Right cardiac atrium (tissue), 5 donors: ENCODE measurements at regions not wholly inside any gene's neighbourhood (a gene's known extent, or its start where the extent isn't known, plus 50 kb on each side); places are given as distances from the start of the nearest gene placed in this dataset.
"Not testable (repeated sequence)": the region's sequence is repeated elsewhere in the genome, so short reads cannot be mapped to it uniquely, and the experiment has no call there.

Experiments used
- ATAC-seq, 2 donors: fragments of 200-7000 bp; cut with Tn5 transposase; one replicate each; pipeline versions ENCODE4 v1.8.0 to v1.9.1; 2020; ENCODE audit warnings: moderate library complexity in 2 of 2, mild to moderate bottlenecking in 1 of 2
- DNase-seq, 3 donors: peaks; one replicate each; pipeline ENCODE4 v3.0.0-alpha.2; 2020
- H3K27ac ChIP-seq: one replicate; pipeline ENCODE4 v1.5.1; 2013; ENCODE audit warnings: mild to moderate bottlenecking, low read length, control low read depth, moderate library complexity
- H3K27me3 ChIP-seq: one replicate; pipeline ENCODE4 v1.6.1; 2013; ENCODE audit not compliant: control insufficient read depth, insufficient read depth
- H3K4me1 ChIP-seq: one replicate; pipeline ENCODE4 v1.6.1; 2013; ENCODE audit warnings: low read length; ENCODE audit not compliant: control insufficient read depth, insufficient read depth
- H3K4me3 ChIP-seq: one replicate; pipeline ENCODE4 v1.5.1; 2013; ENCODE audit warnings: low read length, control low read depth
- H3K9me3 ChIP-seq: one replicate; pipeline ENCODE4 v1.6.1; 2013; ENCODE audit warnings: low read length; ENCODE audit not compliant: control insufficient read depth
- WGBS: extraction: QIAGEN DNeasy Blood & Tissue Kit; methylation state at CpG from one replicate; pipeline ENCODE4 v1.1.7; 2013; 5-methylcytosine and 5-hydroxymethylcytosine counted together
- intact Hi-C, 4 donors: fragments of 100-400 bp; cut with DNase I; formaldehyde crosslinking; loops; one replicate each; pipeline versions ENCODE4 v1.11.0 to v1.14.0; 2022 to 2023
- donor health status: healthy with polysubstance abuse.
- donor health status: DM: no; HTN: yes; CAD: no.
- donor health status: DM: no; HTN: no; CAD: no.
- donor health status: DM: no; HTN: yes; CAD: no; lungs with severe emphysema.
- donor health status: DM: yes; HTN: yes; CAD: no.

- no peaks in the 10 kb centered on the region for H3K27me3 ChIP-seq
- no peaks in the 10 kb centered on the region for H3K4me1 ChIP-seq
- H3K4me3 ChIP-seq = no peak overlapping the region
- intact Hi-C loops = no loop called here
- DNase-seq (no peak), ATAC-seq (no peak)
- no peaks in the 10 kb centered on the region for H3K9me3 ChIP-seq
- no peak overlapping the region for H3K27ac ChIP-seq
- WGBS = 81% methylated on average over 9 of the region's 9 CpGs
These were observed 551.7 kb downstream of the MATN1 start for GRCh38 chr1:30171537-30172298.

DNA sequence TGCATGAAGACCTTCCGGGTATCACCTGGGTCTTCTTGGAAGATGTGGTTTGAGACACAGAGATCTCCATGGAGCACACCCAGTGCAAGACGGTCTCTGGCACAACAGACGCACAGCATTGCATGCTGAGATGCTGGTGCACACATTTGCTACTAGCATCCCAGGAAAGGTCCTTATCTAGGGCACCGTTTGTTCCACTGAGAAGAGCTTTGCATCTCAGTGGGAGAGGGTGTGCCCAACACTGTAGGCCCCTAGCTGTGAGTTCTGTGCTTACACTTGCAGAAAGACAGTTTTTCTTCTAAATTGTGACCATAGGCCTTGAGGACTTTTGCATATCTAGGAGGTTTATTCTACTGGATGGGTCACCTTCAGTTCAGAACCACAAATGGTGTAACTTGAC is 554.1 kb downstream of the MATN1 start:
- intact Hi-C loops = no loop called here
- Histone ChIP-seq H3K4me1 (no peaks in the 10 kb centered on the region), H3K4me3 (no peak overlapping the region), H3K9me3 (no peaks in the 10 kb centered on the region), H3K27me3 (no peaks in the 10 kb centered on the region), H3K27ac (no peak overlapping the region)
- 68% methylated on average over 4 of the region's 4 CpGs for WGBS
- no peak for ATAC-seq
- DNase-seq = no peak

DNA sequence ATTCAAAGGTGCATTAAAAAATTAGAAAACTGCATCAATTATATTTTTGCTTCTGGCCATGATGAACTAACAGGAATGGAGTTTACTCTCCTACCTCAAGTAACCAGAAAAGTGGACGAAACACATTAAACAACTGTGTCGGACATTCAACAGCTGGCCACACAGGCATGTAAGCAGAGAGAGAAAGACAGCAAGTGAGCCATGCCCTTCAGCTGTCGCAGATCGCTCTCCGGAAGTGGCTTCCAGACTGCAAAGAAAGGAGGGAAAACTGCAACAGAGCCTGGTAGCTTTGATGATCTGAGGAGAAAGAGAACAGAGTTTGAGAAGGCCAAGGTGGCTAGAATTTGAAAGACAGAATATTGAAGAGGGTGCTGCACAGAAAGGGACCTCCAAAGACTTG is 557.2 kb downstream of the MATN1 start:
- H3K4me1 ChIP-seq = no peaks in the 10 kb centered on the region
- 48% methylated on average over 5 of the region's 5 CpGs for WGBS
- H3K27me3 ChIP-seq = no peaks in the 10 kb centered on the region
- intact Hi-C loops = no loop called here
- no peak overlapping the region for H3K4me3 ChIP-seq
- H3K27ac ChIP-seq = no peak overlapping the region
- no peak for ATAC-seq
- DNase-seq = no peak
- no peaks in the 10 kb centered on the region for H3K9me3 ChIP-seq

DNA sequence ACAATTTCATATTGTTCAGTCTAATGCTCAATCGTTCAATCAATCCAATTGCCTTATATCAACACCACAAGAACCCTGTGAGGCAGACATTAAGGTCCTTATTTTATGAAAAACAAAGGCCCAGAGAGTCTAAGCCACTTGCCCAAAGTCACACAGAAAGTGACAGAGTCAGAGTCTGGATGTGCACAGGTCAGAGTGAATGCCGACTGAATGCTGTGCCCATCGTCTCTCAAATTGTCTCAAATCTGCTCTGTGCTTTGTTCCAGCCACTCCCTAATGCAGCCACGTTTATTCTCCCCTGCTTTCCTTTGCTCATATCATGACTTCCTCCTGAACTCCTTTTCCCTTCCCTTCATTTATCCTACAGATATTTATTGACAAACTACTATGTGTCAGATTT is 558.3 kb downstream of the MATN1 start:
- Histone ChIP-seq H3K4me3 (no peak overlapping the region), H3K9me3 (no peaks in the 10 kb centered on the region), H3K27me3 (no peaks in the 10 kb centered on the region), H3K27ac (no peak overlapping the region), H3K4me1 (no peaks in the 10 kb centered on the region)
- no peak for DNase-seq
- WGBS = 59% methylated on average over 4 of the region's 4 CpGs
- no peak for ATAC-seq
- intact Hi-C loops = no loop called here

DNA sequence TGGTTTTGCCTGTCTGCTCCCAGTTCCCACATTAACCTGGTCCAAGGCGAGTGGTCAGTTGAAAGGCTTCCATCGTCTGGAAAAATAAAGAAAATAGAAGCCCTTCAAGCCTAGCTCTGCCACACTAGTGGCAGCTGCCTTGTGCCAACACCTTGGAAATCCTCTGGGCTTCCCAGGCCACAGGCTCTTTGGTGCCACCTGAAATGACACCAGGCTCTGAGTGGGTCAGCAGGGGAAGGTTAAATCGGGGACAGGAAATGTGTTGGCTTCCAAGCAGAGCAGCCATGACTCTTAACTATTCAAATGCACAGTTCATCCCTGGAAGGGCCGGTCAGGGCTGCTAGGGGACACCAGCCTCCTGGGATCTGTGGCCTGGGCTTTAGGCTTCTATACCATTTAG is 558.7 kb downstream of the MATN1 start:
- DNase-seq = no peak
- Histone ChIP-seq H3K9me3 (no peaks in the 10 kb centered on the region), H3K4me3 (no peak overlapping the region), H3K4me1 (no peaks in the 10 kb centered on the region), H3K27ac (no peak overlapping the region), H3K27me3 (no peaks in the 10 kb centered on the region)
- intact Hi-C loops = no loop called here
- 70% methylated on average over 4 of the region's 4 CpGs for WGBS
- ATAC-seq = no peak

DNA sequence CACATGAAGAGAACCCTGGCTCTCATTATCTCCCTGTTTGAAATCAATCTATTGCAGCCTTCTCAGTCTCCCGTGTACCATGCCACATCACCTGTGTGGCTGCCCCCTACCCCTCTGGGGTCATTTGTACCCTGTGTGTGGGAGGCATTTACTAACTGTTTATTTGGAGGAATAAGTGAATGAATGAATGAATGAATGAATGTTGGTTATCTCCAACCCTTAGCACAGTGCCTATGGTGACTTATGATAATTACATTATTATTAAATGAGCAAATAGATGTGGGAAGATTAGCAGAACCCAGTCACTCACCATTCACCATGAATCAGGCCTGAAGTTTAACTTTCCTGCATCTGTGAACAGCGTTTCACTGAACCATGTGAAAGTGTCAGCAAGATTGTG is 560.8 kb downstream of the MATN1 start:
- no peak overlapping the region for H3K27ac ChIP-seq
- H3K4me3 ChIP-seq = no peak overlapping the region
- no peak for DNase-seq
- WGBS = 81% methylated on average over 2 of the region's 2 CpGs
- no peaks in the 10 kb centered on the region for H3K9me3 ChIP-seq
- H3K4me1 ChIP-seq = no peaks in the 10 kb centered on the region
- H3K27me3 ChIP-seq = no peaks in the 10 kb centered on the region
- intact Hi-C loops = no loop called here
- no peak for ATAC-seq

- intact Hi-C loops = no loop called here
- 58% methylated on average over 6 of the region's 6 CpGs for WGBS
- Histone ChIP-seq H3K4me3 (no peak overlapping the region), H3K9me3 (no peaks in the 10 kb centered on the region), H3K27ac (no peak overlapping the region), H3K27me3 (no peaks in the 10 kb centered on the region), H3K4me1 (no peaks in the 10 kb centered on the region)
- ATAC-seq (no peak), DNase-seq (no peak)
These were observed 561.4 kb downstream of the MATN1 start for GRCh38 chr1:30161953-30162352.

DNA sequence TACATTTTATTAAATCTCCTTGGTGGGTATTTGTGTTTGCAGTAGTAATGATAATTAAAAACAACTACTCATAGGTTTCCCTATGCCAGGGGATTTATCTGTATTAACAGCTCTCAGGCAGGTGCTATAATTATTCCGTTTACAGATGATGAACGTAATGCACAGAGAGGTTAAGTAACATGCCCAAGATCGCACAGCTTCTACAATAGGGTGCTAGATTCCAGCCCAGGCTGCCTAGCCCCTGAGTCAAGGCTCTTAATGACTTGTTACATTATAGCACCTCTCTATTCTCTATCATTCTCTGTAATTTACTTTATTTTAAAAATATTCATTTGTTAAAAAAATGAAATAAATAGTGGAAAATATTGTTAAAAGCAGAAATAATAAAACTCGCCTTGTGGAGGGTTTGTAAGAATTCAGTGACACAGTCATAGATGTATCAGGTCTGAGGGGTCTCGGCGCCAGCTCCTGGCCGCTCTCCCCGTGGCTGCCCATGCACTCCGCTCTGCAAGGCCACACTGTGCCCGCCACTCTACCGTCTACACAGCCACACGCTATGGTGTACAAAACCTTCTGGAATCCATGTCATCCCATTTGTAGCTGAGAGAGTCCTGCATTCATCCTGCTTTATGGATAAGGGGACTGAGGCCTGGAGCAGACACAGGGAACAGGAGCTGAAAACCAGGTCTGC is 562.2 kb downstream of the MATN1 start:
- Histone ChIP-seq H3K4me3 (no peak overlapping the region), H3K9me3 (no peaks in the 10 kb centered on the region), H3K4me1 (no peaks in the 10 kb centered on the region), H3K27ac (no peak overlapping the region), H3K27me3 (no peaks in the 10 kb centered on the region)
- WGBS = 85% methylated on average over 12 of the region's 12 CpGs
- DNase-seq = no peak
- intact Hi-C loops = no loop called here
- no peak for ATAC-seq

DNA sequence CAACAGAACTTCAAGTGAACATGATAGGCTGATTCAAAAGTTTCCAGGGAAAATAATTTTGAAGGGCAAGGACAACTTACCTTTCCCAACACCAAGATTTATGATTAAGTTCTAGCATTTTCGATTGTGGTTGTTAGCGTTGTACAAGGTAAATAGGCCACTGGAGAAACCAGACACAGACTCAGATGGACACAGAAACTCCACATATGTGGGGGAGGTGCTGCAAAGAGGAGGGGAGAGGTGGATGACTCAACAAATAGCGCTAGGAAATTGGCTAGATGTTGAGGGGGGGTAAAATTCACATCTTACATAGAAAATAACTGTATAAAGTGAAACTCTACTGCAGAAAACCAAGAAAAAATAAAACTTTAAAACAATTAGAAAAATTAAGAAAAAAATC is 564.4 kb downstream of the MATN1 start:
- no peak for ATAC-seq
- intact Hi-C loops = no loop called here
- Histone ChIP-seq H3K4me3 (no peak overlapping the region), H3K27me3 (no peaks in the 10 kb centered on the region), H3K9me3 (no peaks in the 10 kb centered on the region), H3K4me1 (no peaks in the 10 kb centered on the region), H3K27ac (no peak overlapping the region)
- WGBS = 66% methylated on average over 3 of the region's 3 CpGs
- no peak for DNase-seq

- ATAC-seq, DNase-seq, intact Hi-C loops, H3K4me3 ChIP-seq, H3K4me1 ChIP-seq, H3K27ac ChIP-seq, H3K27me3 ChIP-seq, H3K9me3 ChIP-seq: not testable (repeated sequence)
- WGBS = 61% methylated on average over 2 of the region's 2 CpGs
These were observed 567.7 kb downstream of the MATN1 start for GRCh38 chr1:30155698-30156097.

DNA sequence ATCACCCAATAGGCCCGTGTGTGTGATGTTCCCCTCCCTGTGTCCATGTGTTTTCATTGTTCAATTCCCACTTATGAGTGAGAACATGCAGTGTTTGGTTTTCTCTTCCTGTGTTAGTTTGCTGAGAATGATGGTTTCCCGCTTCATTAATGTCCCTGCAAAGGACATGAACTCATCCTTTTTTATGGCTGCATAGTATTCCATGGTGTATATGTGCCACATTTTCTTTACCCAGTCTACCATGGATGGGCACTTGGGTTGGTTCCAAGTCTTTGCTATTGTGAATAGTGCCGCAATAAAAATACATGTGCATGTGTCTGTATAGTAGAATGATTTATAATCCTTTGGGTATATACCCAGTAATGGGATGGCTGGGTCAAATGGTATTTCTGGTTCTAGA is 568.1 kb downstream of the MATN1 start:
- H3K9me3 ChIP-seq, intact Hi-C loops, H3K4me1 ChIP-seq, ATAC-seq, DNase-seq, H3K4me3 ChIP-seq, H3K27me3 ChIP-seq, H3K27ac ChIP-seq: not testable (repeated sequence)
- 88% methylated on average over 3 of the region's 3 CpGs for WGBS
